A549 (cell line): ENCODE measurements at regions not wholly inside any gene's neighbourhood (a gene's known extent, or its start where the extent isn't known, plus 50 kb on each side); places are given as distances from the start of the nearest gene placed in this dataset.

Source experiments
- CBX2 ChIP-seq: fragments of 200-600 bp; sonication (generic); IDR thresholded peaks from 2 replicates; pipeline ENCODE4 v1.6.1; 2016; ENCODE audit warnings: low read depth, mild to moderate bottlenecking, borderline replicate concordance
- CTCF ChIP-seq: fragments of >200 bp; sonication (Bioruptor Twin); formaldehyde crosslinking; IDR thresholded peaks from 3 replicates; pipeline ENCODE4 v1.5.1; 2016
- EP300 ChIP-seq, 2 experiments: fragments of >200 bp; sonication (Bioruptor Twin); formaldehyde crosslinking; IDR thresholded peaks; 2 replicates in 1 of 2; 3 replicates in 1 of 2; pipeline ENCODE4 v1.6.1; 2016 to 2017
- FOSL2 ChIP-seq, 2 experiments: fragments of 450-650 bp in 1 of 2; fragments of >200 bp in 1 of 2; sonication (Bioruptor Twin) in 1 of 2; formaldehyde crosslinking; IDR thresholded peaks; 2 replicates each; pipeline versions ENCODE4 v1.5.0 to v1.6.1; 2016 to 2020; ENCODE audit warnings: mild to moderate bottlenecking in 1 of 2, moderate library complexity in 1 of 2
- MAX ChIP-seq: IDR thresholded peaks from 2 replicates; pipeline ENCODE4 v1.6.1; 2012
- POLR2A ChIP-seq: IDR thresholded peaks from 2 replicates; pipeline ENCODE4 v1.6.1; 2012; ENCODE audit warnings: mild to moderate bottlenecking, low read length
- RNF2 ChIP-seq: fragments of 200-600 bp; sonication (generic); IDR thresholded peaks from 2 replicates; pipeline ENCODE4 v1.6.1; 2016; ENCODE audit warnings: low read depth, mild to moderate bottlenecking, antibody characterized with exemption, moderate library complexity, borderline replicate concordance
- SMC3 ChIP-seq: fragments of >200 bp; sonication (Bioruptor Twin); formaldehyde crosslinking; IDR thresholded peaks from 3 replicates; pipeline ENCODE4 v1.6.1; 2018; ENCODE audit warnings: inconsistent platforms
- TF ChIP-seq, protein P1 (sequence below): IDR thresholded peaks from 2 replicates; pipeline ENCODE4 v1.6.1; 2012

- TF ChIP-seq CTCF (no peak), FOSL2 (IDR thresholded peaks at IDR 0.05) (no peak), FOSL2 (CRISPR knock-in tag; IDR thresholded peaks at IDR 0.05) (no peak), POLR2A (no peak), CBX2 (no peak), EP300 (IDR thresholded peaks at IDR 0.05) (no peak), RNF2 (no peak), MAX (no peak), SMC3 (no peak)
- TF ChIP-seq, protein P1, sequence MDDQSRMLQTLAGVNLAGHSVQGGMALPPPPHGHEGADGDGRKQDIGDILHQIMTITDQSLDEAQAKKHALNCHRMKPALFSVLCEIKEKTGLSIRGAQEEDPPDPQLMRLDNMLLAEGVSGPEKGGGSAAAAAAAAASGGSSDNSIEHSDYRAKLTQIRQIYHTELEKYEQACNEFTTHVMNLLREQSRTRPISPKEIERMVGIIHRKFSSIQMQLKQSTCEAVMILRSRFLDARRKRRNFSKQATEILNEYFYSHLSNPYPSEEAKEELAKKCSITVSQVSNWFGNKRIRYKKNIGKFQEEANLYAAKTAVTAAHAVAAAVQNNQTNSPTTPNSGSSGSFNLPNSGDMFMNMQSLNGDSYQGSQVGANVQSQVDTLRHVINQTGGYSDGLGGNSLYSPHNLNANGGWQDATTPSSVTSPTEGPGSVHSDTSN, result no peak
Measured at GRCh38 chr20:52419205-52419604, 227.6 kb upstream of the ZFP64 start.
